GM12875 (cell line): ENCODE measurements at regions not wholly inside any gene's neighbourhood (a gene's known extent, or its start where the extent isn't known, plus 50 kb on each side); places are given as distances from the start of the nearest gene placed in this dataset.

Experiments used
- H3K4me3 ChIP-seq: one replicate; pipeline ENCODE4 v1.5.1; 2011; ENCODE audit warnings: low read depth, low read length, control low read depth
- CTCF ChIP-seq: IDR thresholded peaks from 2 replicates; pipeline ENCODE4 v1.5.1; 2011; ENCODE audit warnings: low read depth, mild to moderate bottlenecking, control low read depth, inconsistent platforms, low read length, moderate library complexity, borderline replicate concordance; ENCODE audit not compliant: insufficient read depth

- no peak for TF ChIP-seq CTCF
Measured at GRCh38 chr1:82724246-82724645, 923.5 kb downstream of the ADGRL2 start.

GRCh38 chr1:82722608-82723007, 921.9 kb downstream of the ADGRL2 start:
- TF ChIP-seq CTCF, result no peak
- no peak overlapping the region for H3K4me3 ChIP-seq

More at GRCh38 chr1:82724246-82724645, 923.5 kb downstream of the ADGRL2 start:
- H3K4me3 ChIP-seq, result no peak overlapping the region

GRCh38 chr1:82721702-82722101, 921.0 kb downstream of the ADGRL2 start:
- no peak for TF ChIP-seq CTCF
- no peak overlapping the region for H3K4me3 ChIP-seq

- H3K4me3 ChIP-seq, result no peak overlapping the region
- no peak for TF ChIP-seq CTCF
Measured at GRCh38 chr1:82718719-82719419, 918.1 kb downstream of the ADGRL2 start.

GRCh38 chr1:82710091-82710490, 909.4 kb downstream of the ADGRL2 start:
- no peak for TF ChIP-seq CTCF
- no peak overlapping the region for H3K4me3 ChIP-seq

- no peak for TF ChIP-seq CTCF
- no peak overlapping the region for H3K4me3 ChIP-seq
Measured at GRCh38 chr1:82707681-82708080, 906.9 kb downstream of the ADGRL2 start.

GRCh38 chr1:82706741-82707140, 906.0 kb downstream of the ADGRL2 start:
- H3K4me3 ChIP-seq, result no peak overlapping the region
- TF ChIP-seq CTCF, result no peak
